ENCODE measurements at regions not wholly inside any gene's neighbourhood (a gene's known extent, or its start where the extent isn't known, plus 50 kb on each side); places are given as distances from the start of the nearest gene placed in this dataset.

DNA sequence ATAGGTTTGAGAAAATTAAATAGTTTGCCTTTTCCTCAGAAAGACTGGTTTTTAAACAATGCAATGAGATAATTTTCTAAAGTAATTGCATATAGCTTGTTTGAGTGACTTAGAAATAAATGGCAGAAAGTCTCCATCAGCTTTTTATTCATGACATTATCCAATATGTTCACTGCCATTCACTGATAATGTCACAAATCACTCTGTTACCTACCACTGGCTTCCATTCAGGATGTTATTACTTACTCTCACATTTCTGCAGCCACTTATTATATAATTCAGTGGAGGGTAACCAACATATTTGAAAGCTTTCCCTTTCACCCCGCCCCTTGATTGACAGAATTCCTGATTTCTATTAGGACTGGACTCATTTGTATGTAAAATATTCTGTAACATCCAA is 1583.5 kb downstream of the PCDH18 start:
- TF ChIP-seq CTCF (IDR thresholded peaks at IDR 0.05) (no peak), POLR2A (IDR thresholded peaks at IDR 0.05) (no peak)
